ENCODE measurements at regions not wholly inside any gene's neighbourhood (a gene's known extent, or its start where the extent isn't known, plus 50 kb on each side); places are given as distances from the start of the nearest gene placed in this dataset.
A peak's percentile ranks its signal among the peaks of the same experiment; 100 is the strongest.
"Not testable (repeated sequence)": the region's sequence is repeated elsewhere in the genome, so short reads cannot be mapped to it uniquely, and the experiment has no call there.

- TF ChIP-seq, protein P1, sequence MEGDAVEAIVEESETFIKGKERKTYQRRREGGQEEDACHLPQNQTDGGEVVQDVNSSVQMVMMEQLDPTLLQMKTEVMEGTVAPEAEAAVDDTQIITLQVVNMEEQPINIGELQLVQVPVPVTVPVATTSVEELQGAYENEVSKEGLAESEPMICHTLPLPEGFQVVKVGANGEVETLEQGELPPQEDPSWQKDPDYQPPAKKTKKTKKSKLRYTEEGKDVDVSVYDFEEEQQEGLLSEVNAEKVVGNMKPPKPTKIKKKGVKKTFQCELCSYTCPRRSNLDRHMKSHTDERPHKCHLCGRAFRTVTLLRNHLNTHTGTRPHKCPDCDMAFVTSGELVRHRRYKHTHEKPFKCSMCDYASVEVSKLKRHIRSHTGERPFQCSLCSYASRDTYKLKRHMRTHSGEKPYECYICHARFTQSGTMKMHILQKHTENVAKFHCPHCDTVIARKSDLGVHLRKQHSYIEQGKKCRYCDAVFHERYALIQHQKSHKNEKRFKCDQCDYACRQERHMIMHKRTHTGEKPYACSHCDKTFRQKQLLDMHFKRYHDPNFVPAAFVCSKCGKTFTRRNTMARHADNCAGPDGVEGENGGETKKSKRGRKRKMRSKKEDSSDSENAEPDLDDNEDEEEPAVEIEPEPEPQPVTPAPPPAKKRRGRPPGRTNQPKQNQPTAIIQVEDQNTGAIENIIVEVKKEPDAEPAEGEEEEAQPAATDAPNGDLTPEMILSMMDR (conservative IDR thresholded peaks at IDR 0.05; ENCODE audit: low read length): no peak
- H3K4me3 ChIP-seq (ENCODE audit: low read length): no peak overlapping the region
- no peak for DNase-seq (ENCODE audit: low read depth)
Measured at GRCh38 chr1:83058327-83058726, 940.6 kb downstream of the TTLL7 start.

DNA sequence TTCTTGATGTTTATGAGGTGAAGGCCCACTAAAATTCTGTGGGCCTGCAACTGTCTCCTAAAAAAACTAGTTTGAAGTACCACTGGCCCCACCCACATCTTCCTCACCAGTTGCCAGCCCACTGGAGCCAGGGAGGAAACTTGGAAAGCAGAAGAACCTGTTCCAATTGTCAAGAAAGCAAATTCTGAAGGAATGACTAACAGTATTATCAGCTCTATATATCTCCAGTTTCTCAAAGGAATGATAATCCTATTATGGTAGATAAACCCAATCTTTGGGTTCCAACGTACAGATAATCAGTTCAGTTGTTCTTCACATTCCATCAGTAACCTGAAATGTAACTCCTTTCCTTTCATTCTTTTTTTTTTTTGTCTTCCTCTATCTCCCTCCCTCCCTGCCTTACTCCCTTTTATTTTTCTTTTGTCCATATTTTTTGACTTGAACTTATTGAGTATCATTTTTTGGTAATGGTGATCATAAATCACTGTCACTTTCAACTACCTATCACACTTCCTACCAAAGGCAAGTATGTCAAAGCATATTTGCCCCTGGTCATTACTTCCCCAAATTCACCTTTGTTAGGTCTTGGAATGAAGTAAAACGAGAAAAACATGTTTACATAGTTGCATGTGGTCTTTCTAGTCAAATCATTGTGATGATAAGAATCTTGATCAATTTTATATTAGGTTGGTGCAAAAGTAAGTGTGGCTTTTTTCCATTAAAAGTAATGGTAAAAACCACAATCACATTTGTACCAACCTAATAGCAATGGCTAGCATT is 943.4 kb downstream of the TTLL7 start:
- H3K4me3 ChIP-seq (ENCODE audit: low read length): no peak overlapping the region
- TF ChIP-seq, protein P1 (conservative IDR thresholded peaks at IDR 0.05; ENCODE audit: low read length): no peak
- no peak for DNase-seq (ENCODE audit: low read depth)

DNA sequence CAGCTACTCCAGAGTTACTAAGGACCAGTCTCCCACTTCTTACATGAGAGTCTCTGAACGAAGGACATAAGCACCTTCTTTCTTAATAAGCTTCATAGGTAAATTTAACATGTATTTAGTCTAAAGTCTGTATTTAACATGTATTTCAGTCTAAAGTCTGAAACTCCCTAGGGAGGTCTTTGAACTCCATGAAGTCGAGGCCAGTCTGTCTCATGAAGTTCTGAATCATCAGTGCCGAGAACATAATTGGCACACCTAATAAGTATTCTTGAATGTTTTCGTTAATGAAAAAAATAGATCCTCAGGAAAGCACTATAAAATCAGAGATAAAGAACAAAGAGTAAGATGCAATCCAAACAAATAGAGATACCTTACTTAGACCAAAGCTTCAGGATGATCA is 945.5 kb downstream of the TTLL7 start:
- no peak for DNase-seq (ENCODE audit: low read depth)
- TF ChIP-seq, protein P1 (conservative IDR thresholded peaks at IDR 0.05; ENCODE audit: low read length): no peak
- no peak overlapping the region for H3K4me3 ChIP-seq (ENCODE audit: low read length)

- TF ChIP-seq, protein P1 (conservative IDR thresholded peaks at IDR 0.05; ENCODE audit: low read length): no peak
- no peak for DNase-seq (ENCODE audit: low read depth)
- H3K4me3 ChIP-seq (ENCODE audit: low read length): no peak overlapping the region
Measured at GRCh38 chr1:83052865-83053264, 946.1 kb downstream of the TTLL7 start.

DNA sequence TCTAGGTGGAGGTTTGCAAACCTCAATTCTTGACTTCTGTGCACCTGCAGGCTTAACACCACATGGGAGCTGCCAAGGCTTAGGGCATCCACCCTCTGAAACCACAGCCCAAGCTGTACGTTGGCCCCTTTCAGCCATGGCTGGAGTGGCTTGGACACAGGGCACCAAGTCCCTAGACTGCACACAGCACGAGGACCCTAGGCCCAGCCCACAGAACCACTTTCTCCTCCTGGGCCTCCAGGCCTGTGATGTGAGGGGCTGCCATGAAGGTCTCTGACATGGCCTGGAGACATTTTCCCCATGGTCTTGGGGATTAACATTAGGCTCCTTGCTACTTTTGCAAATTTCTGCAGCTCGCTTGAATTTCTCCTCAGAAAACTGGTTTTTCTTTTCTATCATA is 947.9 kb downstream of the TTLL7 start:
- H3K4me3 ChIP-seq (ENCODE audit: low read length); DNase-seq (ENCODE audit: low read depth): not testable (repeated sequence)

GRCh38 chr1:83043244-83043643 is 955.7 kb downstream of the TTLL7 start:
- TF ChIP-seq, protein P1 (conservative IDR thresholded peaks at IDR 0.05; ENCODE audit: low read length): no peak
- H3K4me3 ChIP-seq (ENCODE audit: low read length): no peak overlapping the region
- DNase-seq (ENCODE audit: low read depth): no peak

- not testable (repeated sequence) for H3K4me3 ChIP-seq (ENCODE audit: low read length); DNase-seq (ENCODE audit: low read depth)
Measured at GRCh38 chr1:83039091-83039490, 959.8 kb downstream of the TTLL7 start.

DNA sequence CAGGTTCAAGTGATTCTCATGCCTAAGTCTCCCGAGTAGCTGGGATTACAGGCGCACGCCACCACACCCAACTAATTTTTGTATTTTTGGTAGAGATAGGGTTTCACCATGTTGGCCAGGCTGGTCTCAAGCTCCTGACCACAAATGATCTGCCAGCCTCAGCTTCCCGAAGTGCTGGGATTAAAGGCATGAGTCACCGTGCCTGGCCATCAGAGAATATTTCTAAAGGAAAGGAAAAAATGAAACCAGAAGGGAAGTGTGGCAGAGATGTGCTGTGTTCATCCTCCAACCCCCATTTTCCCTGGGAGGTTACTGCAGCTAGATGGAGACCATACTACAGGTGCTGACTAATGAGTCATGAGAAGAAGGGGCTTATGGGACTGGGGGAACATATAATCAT is 964.1 kb downstream of the TTLL7 start:
- H3K4me3 ChIP-seq (ENCODE audit: low read length): no peak overlapping the region
- TF ChIP-seq, protein P1 (conservative IDR thresholded peaks at IDR 0.05; ENCODE audit: low read length): no peak
- DNase-seq (ENCODE audit: low read depth): peak; percentile 8
